Epithelial cell of esophagus (primary cell): ENCODE measurements at regions not wholly inside any gene's neighbourhood (a gene's known extent, or its start where the extent isn't known, plus 50 kb on each side); places are given as distances from the start of the nearest gene placed in this dataset.

Experiments used
- DNase-seq: peaks from one replicate; pipeline ENCODE4 v3.0.0; 2010; ENCODE audit warnings: low read depth
- H3K4me3 ChIP-seq: 2 replicates; pipeline ENCODE4 v1.5.1; 2011; ENCODE audit warnings: mild to moderate bottlenecking, low read length, control low read depth
- TF ChIP-seq, protein P1 (sequence below): IDR thresholded peaks from 2 replicates; pipeline ENCODE4 v1.5.1; 2011; ENCODE audit warnings: low read depth, mild to moderate bottlenecking, low read length, control low read depth, inconsistent platforms; ENCODE audit not compliant: insufficient read depth; ENCODE audit errors: missing control alignments

DNA sequence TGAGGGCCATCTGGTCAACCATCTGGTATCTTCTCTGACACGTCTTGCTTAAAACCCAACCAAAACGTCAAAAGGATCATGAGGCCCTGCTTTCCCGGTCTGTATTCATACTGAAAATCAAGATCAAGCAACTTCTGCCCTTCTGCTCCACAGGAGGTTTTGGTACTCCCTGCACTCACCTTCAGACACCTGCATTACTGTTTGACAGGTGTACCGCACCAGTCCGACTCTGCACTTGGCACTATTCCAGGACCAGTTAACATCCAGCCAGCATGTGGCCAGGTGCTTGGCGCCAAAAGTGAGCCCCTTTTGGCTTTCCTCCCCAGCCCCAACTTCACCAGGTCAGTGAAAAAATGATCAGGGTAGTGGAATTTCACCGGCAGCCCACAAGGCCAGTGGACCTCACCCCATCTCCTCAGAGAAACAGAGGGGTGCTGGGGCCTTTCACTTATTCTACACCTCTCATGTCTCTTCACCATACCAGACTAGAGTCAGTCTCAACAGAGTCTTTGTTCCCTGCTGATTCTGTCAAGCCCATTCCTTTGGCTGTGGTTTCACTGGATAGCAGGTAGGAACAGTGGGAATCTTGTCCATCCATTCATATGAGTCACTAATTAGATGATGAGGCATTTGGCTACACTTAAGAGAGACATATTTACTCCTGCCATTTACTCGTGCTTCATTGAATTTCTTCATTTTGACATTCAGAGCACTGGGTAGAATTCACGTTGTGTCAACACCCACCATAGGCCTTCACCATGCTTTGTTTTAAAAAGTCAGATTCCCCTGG is 85.3 kb downstream of the ZNF726 start:
- H3K4me3 ChIP-seq = no peak overlapping the region
- TF ChIP-seq, protein P1, sequence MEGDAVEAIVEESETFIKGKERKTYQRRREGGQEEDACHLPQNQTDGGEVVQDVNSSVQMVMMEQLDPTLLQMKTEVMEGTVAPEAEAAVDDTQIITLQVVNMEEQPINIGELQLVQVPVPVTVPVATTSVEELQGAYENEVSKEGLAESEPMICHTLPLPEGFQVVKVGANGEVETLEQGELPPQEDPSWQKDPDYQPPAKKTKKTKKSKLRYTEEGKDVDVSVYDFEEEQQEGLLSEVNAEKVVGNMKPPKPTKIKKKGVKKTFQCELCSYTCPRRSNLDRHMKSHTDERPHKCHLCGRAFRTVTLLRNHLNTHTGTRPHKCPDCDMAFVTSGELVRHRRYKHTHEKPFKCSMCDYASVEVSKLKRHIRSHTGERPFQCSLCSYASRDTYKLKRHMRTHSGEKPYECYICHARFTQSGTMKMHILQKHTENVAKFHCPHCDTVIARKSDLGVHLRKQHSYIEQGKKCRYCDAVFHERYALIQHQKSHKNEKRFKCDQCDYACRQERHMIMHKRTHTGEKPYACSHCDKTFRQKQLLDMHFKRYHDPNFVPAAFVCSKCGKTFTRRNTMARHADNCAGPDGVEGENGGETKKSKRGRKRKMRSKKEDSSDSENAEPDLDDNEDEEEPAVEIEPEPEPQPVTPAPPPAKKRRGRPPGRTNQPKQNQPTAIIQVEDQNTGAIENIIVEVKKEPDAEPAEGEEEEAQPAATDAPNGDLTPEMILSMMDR = no peak
- DNase-seq = peak; percentile 40

DNA sequence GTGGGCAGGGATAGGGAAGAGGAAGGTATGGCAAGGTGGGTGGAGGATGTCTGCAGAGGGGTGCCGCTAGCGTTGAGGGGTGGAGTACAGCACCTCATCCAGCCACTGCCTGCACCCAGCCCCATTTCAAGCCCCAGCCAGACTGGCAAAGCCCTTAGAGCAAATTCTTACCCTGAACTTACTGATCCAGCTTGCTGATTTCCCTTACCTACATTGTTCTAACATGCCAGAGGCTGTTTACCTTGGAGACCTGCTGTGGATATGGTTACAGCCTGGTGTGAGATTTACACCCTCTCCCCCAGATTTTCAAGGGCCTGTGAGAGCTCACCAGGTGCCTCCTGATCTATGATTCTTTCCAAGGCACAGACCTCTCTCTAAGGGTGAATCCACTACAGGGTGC is 86.0 kb downstream of the ZNF726 start:
- H3K4me3 ChIP-seq = no peak overlapping the region
- DNase-seq = no peak
- TF ChIP-seq, protein P1 = no peak

DNA sequence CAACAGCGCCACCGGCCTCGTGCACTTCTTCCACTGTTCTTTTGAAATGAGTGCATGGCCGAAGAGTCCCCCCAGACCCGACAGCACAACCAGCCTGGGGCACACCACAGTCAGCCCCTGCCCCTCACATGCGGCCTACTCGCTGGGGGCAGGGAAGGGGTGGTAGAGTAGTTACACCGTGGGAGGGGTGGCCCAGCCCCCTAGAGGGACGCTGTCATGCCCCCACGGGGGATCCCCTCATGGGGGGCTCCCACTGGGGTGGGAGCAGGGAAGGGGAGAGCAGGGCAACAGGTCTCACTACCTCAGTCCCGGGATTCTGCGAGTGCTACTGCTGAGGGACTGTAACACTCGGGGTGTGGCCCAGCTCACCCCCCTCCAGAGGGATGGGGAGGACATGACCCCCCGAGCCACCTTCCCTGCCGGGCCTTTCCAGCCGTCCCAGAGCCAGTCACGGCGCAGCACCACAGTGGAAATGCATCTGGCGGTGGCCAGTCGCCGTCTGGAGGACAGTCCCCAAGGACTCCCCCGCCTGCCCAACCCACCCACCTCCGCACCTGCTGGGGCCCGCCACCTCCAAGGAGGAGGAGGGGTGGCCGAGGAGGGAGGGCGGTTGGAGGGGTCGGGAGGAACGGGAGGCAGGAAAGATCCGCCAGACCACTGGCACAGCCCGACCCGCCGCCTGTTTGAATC is 84.6 kb upstream of the ZNF254 start:
- no peak overlapping the region for H3K4me3 ChIP-seq
- no peak for DNase-seq
- TF ChIP-seq, protein P1 = no peak

DNA sequence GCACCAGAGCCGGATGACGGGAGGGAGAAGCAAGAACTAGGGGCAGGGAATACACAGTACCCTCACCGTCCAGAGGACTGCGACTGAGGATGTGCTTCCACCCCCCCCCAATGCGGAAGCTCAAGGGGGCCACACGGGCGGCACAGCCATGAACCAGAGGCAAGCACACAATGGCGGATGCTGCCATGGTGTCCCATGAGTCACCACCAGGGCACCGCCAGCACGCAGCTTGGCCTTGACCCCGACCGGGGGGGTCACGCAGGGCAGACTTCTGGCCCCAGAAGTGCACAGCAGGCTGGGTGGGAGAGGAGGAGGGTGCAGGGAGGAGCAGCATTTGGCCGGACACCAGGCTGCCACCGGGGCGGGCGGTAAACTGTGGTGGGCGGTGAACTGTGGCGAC is 83.5 kb upstream of the ZNF254 start:
- no peak for DNase-seq
- no peak overlapping the region for H3K4me3 ChIP-seq
- TF ChIP-seq, protein P1 = no peak

DNA sequence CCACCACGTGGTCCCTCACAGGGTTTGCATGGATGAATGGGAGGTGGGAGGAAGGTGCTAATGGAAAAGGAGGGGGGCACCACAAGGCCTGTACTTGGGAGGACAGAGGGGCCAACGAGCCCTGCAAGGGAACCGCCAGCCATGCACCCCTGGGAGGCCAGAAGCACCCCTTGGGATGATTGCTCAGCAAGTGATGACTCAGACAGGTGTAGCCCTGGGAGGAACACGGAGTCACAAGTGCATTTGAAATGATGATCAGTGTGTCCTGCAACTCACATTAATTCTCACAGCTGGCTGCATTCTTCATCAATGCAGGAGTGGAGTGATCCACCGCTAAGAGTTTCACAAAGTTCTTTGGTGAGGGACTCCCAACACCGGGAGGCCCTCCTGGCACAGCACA is 82.8 kb upstream of the ZNF254 start:
- peak; percentile 55 for DNase-seq
- H3K4me3 ChIP-seq = no peak overlapping the region

DNA sequence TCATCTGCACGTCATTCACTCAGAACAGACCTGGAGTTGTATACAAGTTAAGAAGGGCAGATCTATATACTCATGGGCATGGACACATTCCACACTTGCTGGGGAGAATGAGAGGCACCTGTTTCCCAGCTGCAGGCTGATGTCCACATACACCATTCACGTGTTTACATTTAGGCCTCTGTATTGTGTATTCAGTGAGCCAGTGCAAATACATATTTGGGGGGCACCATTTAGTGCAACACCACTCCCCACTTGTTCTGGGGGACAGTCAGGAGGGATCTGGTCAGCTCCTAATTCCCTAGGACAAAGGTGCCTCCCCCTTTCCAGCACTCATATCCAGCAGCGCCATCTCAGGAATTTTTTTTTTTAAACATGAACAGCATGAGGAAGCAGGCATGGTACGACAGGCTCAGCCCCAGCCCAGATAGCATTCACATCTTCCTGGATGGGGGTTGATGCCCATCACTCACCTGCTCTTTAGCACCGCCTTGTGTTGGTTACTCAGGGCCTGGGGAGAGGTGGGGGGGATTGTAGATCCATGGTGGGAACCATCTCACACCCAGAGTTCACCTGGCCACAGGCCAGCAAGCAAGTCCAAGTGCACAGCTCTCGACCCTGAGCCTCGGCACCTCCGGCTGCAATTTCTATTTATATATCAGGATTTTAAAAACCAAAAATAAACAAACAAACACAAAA is 56.9 kb upstream of the ZNF254 start:
- TF ChIP-seq, protein P1 = no peak

More for the DNA sequence above, 82.8 kb upstream of the ZNF254 start:
- TF ChIP-seq, protein P1 = no peak

More for the DNA sequence above, 56.9 kb upstream of the ZNF254 start:
- H3K4me3 ChIP-seq = no peak overlapping the region
- DNase-seq = no peak
